GM18870 (cell line): ENCODE measurements at regions not wholly inside any gene's neighbourhood (a gene's known extent, or its start where the extent isn't known, plus 50 kb on each side); places are given as distances from the start of the nearest gene placed in this dataset.
"Not testable (repeated sequence)": the region's sequence is repeated elsewhere in the genome, so short reads cannot be mapped to it uniquely, and the experiment has no call there.

ENCODE experiments used
- ATAC-seq: cut with Tn5 transposase; IDR thresholded peaks from one replicate; pipeline ENCODE4 v1.9.1; 2021; ENCODE audit warnings: moderate library complexity; ENCODE audit not compliant: unreplicated experiment

- ATAC-seq = no peak
These were observed 732.5 kb downstream of the GALC start for GRCh38 chr14:87260460-87260859.

- no peak for ATAC-seq
These were observed 735.6 kb downstream of the GALC start for GRCh38 chr14:87257421-87257820.

GRCh38 chr14:87255058-87255457 lies 737.9 kb downstream of the GALC start:
- no peak for ATAC-seq

- no peak for ATAC-seq
These were observed 738.6 kb downstream of the GALC start for GRCh38 chr14:87254331-87254874.

DNA sequence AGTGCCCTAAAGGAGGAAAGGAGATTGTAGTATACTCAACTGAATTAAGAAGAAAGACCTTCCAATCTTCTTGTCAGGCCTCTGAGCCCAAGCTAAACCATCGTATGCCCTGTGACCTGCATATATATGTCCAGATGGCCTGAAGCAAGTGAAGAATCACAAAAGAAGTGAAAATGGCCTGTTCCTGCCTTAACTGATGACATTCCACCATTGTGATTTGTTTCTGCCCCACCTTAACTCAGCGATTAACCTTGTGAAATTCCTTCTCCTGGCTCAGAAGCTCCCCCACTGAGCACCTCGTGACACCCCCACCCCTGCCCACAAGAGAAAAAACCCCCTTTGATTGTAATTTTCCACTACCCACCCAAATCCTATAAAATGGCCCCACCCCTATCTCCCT lies 739.2 kb downstream of the GALC start:
- ATAC-seq = not testable (repeated sequence)

GRCh38 chr14:87252103-87252502 lies 740.9 kb downstream of the GALC start:
- no peak for ATAC-seq

DNA sequence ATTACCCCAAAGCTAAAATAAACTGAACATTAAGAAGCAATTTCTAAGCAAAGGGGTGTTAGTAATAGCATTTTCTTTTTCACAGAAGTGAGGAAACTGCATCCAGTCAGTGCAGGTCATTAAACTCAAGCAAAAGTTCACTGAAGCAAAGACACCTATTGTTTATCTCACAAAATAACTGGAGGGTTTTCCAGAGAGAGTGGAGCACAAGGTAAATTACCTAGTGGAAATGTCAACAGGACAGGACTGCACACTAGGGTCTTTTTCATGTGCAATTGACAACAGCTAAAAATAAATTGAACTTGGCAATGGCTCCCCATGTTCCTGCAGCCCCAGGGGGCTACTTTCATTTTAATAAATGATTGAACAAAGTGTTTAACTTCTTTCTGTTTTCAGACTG lies 742.0 kb downstream of the GALC start:
- no peak for ATAC-seq

DNA sequence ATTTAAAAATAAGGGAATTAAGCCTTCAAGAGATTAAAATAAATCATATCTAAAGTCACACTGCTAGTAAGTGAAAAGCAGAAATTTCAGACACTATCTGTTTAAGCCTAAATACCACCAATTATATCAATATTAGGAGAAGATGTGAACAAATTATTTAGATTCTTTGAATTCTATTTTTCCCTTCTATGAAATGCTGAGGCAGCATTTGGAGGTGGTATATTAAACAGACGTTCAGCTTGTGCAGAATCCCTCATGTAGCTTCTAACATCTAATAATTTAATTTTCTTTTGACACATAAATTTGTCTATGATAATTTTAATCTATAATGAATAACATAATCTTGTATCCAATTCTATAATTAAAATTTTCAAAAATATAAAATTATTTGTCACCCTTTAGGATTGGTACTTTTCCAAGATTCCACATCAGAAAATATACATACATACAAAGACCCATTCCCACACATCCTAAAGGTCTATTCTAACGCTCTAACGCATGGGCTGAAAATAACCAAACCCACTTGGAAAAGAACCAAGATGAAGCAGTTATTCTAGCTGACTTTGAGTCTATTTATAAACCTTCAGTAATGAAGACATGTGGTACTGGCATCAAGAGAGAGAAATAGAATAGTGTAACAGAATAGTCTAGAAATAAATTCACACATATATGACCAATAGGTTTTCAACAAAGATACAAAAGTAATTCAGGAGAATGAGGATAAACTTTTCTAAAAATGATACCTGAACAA lies 751.8 kb downstream of the GALC start:
- ATAC-seq = no peak

GRCh38 chr14:87240319-87240718 lies 752.7 kb downstream of the GALC start:
- not testable (repeated sequence) for ATAC-seq

GRCh38 chr14:87233806-87234384 lies 759.1 kb downstream of the GALC start:
- ATAC-seq = no peak

DNA sequence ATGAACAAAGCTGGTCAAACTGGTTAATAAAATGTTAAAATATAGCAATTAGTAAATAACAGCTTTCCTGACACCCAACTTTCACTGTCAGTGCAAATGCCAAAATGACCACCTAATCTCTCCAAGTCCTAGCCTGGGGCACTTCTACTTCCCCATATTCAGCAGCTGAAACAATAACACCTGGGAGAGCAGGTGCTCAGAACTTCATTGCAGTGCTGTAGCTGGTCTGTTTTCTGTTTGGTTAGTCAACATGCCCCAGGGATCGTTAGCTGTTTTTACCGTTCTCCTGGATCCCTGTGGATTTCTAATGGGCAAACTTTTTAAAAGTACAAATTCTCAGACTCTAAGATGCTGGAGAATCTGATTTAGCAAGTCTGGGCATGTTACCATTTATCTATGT lies 759.7 kb downstream of the GALC start:
- ATAC-seq = no peak

DNA sequence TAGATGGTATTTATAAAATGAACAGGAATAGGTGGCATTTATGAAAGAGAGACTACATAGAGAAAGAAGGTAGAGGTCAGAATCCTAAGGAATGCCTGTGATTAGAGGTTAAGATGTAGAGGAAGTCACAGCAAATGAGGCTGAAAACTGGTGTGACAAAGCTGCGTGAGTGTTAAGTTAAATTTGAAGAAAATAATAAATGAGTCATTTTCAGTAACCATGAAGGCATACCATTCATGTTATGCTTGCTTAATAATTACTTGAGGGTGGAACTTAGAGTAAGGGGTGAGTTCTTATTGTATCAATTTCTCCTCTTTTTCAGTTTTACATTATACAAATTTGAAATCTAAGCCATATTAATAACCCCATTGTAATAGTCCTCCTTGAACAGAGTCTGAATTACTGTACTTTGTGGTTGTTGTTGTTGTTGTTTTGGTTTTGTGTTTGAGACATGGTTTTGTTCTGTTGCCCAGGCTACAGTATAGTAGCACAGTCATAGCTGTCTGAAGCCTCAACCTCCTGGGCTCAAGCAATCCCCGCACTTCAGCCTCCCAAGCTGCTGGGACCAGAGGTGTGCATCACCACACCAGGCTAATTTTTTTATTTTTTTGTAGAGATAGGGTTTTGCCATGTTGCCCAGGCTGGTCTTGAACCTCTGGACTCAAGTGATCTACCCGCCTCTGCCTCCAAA lies 761.5 kb downstream of the GALC start:
- ATAC-seq = no peak

- no peak for ATAC-seq
These were observed 762.3 kb downstream of the GALC start for GRCh38 chr14:87230726-87231125.

DNA sequence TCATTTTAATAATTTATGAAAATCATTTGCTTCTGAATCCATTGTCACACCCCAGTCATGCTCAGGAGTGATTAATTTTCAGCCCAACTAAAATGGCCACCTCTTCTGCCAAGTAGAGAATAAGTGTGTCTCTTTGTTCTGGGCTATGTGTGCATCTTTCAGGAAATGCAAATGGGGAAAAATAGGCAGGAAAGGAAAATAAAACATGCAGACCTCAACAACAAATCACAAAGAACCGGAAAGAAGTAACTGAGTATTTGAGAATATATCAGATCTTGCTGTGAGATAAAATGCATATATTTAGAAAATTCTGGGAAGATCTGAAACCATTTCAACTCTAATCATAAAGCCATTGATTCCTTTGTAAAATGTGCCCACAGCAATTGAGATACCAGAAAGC lies 763.9 kb downstream of the GALC start:
- no peak for ATAC-seq

DNA sequence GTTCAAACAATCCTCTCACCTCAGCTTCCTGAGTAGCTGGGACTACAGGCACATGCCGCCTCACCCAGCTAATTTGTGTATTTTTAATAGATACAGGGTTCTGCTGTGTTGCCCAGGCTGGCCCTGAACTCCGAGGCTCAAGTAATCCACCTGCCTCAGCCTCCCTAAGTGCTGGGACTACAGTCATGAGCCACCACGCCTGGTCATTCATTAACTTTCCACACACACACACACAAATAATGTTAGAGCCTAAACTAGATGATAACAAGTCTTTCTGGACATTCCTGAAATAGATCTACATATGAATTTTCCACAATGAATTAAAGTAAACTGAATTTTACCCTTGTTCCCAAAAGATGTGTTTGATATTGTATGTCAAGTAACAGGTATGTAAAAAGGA lies 776.0 kb downstream of the GALC start:
- no peak for ATAC-seq

- no peak for ATAC-seq
These were observed 778.4 kb downstream of the GALC start for GRCh38 chr14:87214558-87214957.

GRCh38 chr14:87207756-87208155 lies 785.2 kb downstream of the GALC start:
- no peak for ATAC-seq

- ATAC-seq = no peak
These were observed 787.2 kb downstream of the GALC start for GRCh38 chr14:87205811-87206210.

- ATAC-seq = no peak
These were observed 789.6 kb downstream of the GALC start for GRCh38 chr14:87203346-87203745.

DNA sequence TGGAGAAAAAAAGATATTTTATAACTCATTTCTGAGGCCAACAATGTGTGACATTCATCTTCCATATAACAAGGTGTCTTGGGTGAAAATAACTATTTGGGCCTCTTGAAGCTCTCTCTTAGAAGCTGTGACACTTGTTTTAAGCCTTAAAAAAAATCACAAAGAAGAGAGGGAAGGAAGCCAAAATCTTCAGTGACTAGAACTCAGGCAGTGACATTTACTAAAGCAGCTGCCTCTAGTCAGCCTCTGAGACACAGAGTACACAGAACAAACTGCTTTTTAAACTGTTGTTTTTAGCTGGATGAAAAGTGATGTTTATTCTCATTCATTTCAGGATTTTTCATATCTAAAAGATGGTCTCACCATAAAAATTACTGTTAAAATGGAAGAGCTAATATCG lies 793.6 kb downstream of the GALC start:
- no peak for ATAC-seq

- no peak for ATAC-seq
These were observed 796.5 kb downstream of the GALC start for GRCh38 chr14:87196436-87196835.

GRCh38 chr14:87187786-87188185 lies 805.2 kb downstream of the GALC start:
- no peak for ATAC-seq
